ENCODE measurements at regions not wholly inside any gene's neighbourhood (a gene's known extent, or its start where the extent isn't known, plus 50 kb on each side); places are given as distances from the start of the nearest gene placed in this dataset.

GRCh38 chr10:107398115-107398514, 233.6 kb upstream of the SORCS1 start:
- TF ChIP-seq, protein P1, sequence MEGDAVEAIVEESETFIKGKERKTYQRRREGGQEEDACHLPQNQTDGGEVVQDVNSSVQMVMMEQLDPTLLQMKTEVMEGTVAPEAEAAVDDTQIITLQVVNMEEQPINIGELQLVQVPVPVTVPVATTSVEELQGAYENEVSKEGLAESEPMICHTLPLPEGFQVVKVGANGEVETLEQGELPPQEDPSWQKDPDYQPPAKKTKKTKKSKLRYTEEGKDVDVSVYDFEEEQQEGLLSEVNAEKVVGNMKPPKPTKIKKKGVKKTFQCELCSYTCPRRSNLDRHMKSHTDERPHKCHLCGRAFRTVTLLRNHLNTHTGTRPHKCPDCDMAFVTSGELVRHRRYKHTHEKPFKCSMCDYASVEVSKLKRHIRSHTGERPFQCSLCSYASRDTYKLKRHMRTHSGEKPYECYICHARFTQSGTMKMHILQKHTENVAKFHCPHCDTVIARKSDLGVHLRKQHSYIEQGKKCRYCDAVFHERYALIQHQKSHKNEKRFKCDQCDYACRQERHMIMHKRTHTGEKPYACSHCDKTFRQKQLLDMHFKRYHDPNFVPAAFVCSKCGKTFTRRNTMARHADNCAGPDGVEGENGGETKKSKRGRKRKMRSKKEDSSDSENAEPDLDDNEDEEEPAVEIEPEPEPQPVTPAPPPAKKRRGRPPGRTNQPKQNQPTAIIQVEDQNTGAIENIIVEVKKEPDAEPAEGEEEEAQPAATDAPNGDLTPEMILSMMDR (IDR thresholded peaks at IDR 0.05; ENCODE audit: low read length) = no peak
- TF ChIP-seq EZH2 (IDR thresholded peaks at IDR 0.05; ENCODE audit: borderline replicate concordance, low read length) = no peak

Measured in OCI-LY1 (cell line).